H9 (cell line): ENCODE measurements at regions not wholly inside any gene's neighbourhood (a gene's known extent, or its start where the extent isn't known, plus 50 kb on each side); places are given as distances from the start of the nearest gene placed in this dataset.

Experiments
- DNase-seq: peaks from one replicate; pipeline ENCODE4 v3.0.0-alpha.2; 2017
- H2AFZ ChIP-seq: one replicate; pipeline ENCODE4 v1.6.1; 2013; ENCODE audit warnings: mild to moderate bottlenecking, low read length, control low read depth, moderate library complexity
- H2AK5ac ChIP-seq: 2 replicates; pipeline ENCODE4 v1.6.1; 2013; ENCODE audit warnings: low read length, control low read depth, mixed read lengths; ENCODE audit not compliant: insufficient read length
- H2BK120ac ChIP-seq: one replicate; pipeline ENCODE4 v1.6.1; 2013; ENCODE audit warnings: low read depth, mild to moderate bottlenecking, low read length, control low read depth, inconsistent platforms; ENCODE audit not compliant: poor library complexity, severe bottlenecking
- H2BK12ac ChIP-seq: 2 replicates; pipeline ENCODE4 v1.6.1; 2013; ENCODE audit warnings: low read length, control low read depth, mixed read lengths, low read depth; ENCODE audit not compliant: insufficient read length
- H2BK15ac ChIP-seq: 2 replicates; pipeline ENCODE4 v1.6.1; 2013; ENCODE audit warnings: low read depth, low read length, control low read depth
- H2BK20ac ChIP-seq: one replicate; pipeline ENCODE4 v1.6.1; 2013; ENCODE audit warnings: low read depth, mild to moderate bottlenecking, low read length, control low read depth, inconsistent platforms; ENCODE audit not compliant: poor library complexity, severe bottlenecking
- H2BK5ac ChIP-seq: 2 replicates; pipeline ENCODE4 v1.6.1; 2013; ENCODE audit warnings: low read length, control low read depth, mixed read lengths; ENCODE audit not compliant: insufficient read length
- H3K14ac ChIP-seq: 2 replicates; pipeline ENCODE4 v1.6.1; 2013; ENCODE audit warnings: low read length, control low read depth; ENCODE audit not compliant: insufficient read depth
- H3K18ac ChIP-seq: 2 replicates; pipeline ENCODE4 v1.6.1; 2013; ENCODE audit warnings: low read depth, mild to moderate bottlenecking, mixed read lengths, low read length, control low read depth; ENCODE audit not compliant: insufficient read length
- H3K23ac ChIP-seq: 2 replicates; pipeline ENCODE4 v1.6.1; 2013; ENCODE audit warnings: low read length, control low read depth, mixed read lengths, low read depth; ENCODE audit not compliant: insufficient read length
- H3K23me2 ChIP-seq: 2 replicates; pipeline ENCODE4 v1.6.1; 2013; ENCODE audit warnings: low read depth, mild to moderate bottlenecking, mixed read lengths, low read length, control low read depth; ENCODE audit not compliant: insufficient read length, poor library complexity, severe bottlenecking
- H3K27ac ChIP-seq: 2 replicates; pipeline ENCODE4 v1.5.1; 2013; ENCODE audit warnings: low read length, control low read depth, mixed read lengths, low read depth; ENCODE audit not compliant: insufficient read length
- H3K27me3 ChIP-seq: 2 replicates; pipeline ENCODE4 v1.6.1; 2013; ENCODE audit warnings: low read length, control low read depth, inconsistent platforms; ENCODE audit not compliant: insufficient read depth
- H3K4ac ChIP-seq: 2 replicates; pipeline ENCODE4 v1.6.1; 2013; ENCODE audit warnings: low read depth, mild to moderate bottlenecking, control low read depth, inconsistent platforms, low read length, moderate library complexity
- H3K4me1 ChIP-seq: 2 replicates; pipeline ENCODE4 v1.6.1; 2013; ENCODE audit warnings: low read length, control low read depth, inconsistent platforms; ENCODE audit not compliant: insufficient read depth
- H3K4me2 ChIP-seq: 2 replicates; pipeline ENCODE4 v1.6.1; 2013; ENCODE audit warnings: low read length, control low read depth, mixed read lengths; ENCODE audit not compliant: insufficient read length, insufficient read depth
- H3K56ac ChIP-seq: 2 replicates; pipeline ENCODE4 v1.6.1; 2013; ENCODE audit warnings: low read depth, mild to moderate bottlenecking, mixed read lengths, low read length, control low read depth; ENCODE audit not compliant: insufficient read length
- H3K79me1 ChIP-seq: 2 replicates; pipeline ENCODE4 v1.6.1; 2013; ENCODE audit warnings: low read depth, mild to moderate bottlenecking, moderate library complexity, low read length, control low read depth, inconsistent platforms; ENCODE audit not compliant: insufficient read depth, poor library complexity, severe bottlenecking
- H3K79me2 ChIP-seq: 2 replicates; pipeline ENCODE4 v1.6.1; 2013; ENCODE audit warnings: low read length, control low read depth, inconsistent platforms; ENCODE audit not compliant: insufficient read depth
- H3K9ac ChIP-seq: 2 replicates; pipeline ENCODE4 v1.6.1; 2013; ENCODE audit warnings: low read length, control low read depth, mixed read lengths; ENCODE audit not compliant: insufficient read length; ENCODE audit errors: extremely low read depth
- H3K9me3 ChIP-seq: one replicate; pipeline ENCODE4 v1.6.1; 2013; ENCODE audit warnings: low read depth, low read length, inconsistent platforms; ENCODE audit not compliant: control insufficient read depth
- H3T11ph ChIP-seq: one replicate; pipeline ENCODE4 v1.6.1; 2013; ENCODE audit warnings: mild to moderate bottlenecking, low read length, control low read depth, inconsistent platforms
- H4K20me1 ChIP-seq: one replicate; pipeline ENCODE4 v1.6.1; 2013; ENCODE audit not compliant: control insufficient read depth, insufficient read length, insufficient read depth
- H4K5ac ChIP-seq: 2 replicates; pipeline ENCODE4 v1.6.1; 2013; ENCODE audit warnings: low read depth, mild to moderate bottlenecking, mixed read lengths, low read length, control low read depth; ENCODE audit not compliant: insufficient read length
- H4K8ac ChIP-seq: replicated peaks from 2 replicates; pipeline ENCODE4 v1.6.1; 2013; ENCODE audit warnings: low read length, control low read depth, mixed read lengths, low read depth; ENCODE audit not compliant: insufficient read length
- H4K91ac ChIP-seq: 2 replicates; pipeline ENCODE4 v1.6.1; 2013; ENCODE audit warnings: low read depth, mild to moderate bottlenecking, moderate library complexity, mixed read lengths, low read length, control low read depth; ENCODE audit not compliant: insufficient read length
- H3K27ac Mint-ChIP-seq, 3 experiments: 2 replicates in 2 of 3; 3 replicates in 1 of 3; pipeline ENCODE4 v1.8.0; 2020 to 2021; ENCODE audit warnings: mixed read lengths in 3 of 3, mild to moderate bottlenecking in 1 of 3, moderate library complexity in 1 of 3
- H3K27me3 Mint-ChIP-seq: 2 replicates; pipeline ENCODE4 v1.8.0; 2021; ENCODE audit warnings: low read depth, mild to moderate bottlenecking, moderate library complexity, mixed read lengths
- H3K36me3 Mint-ChIP-seq, 3 experiments: 2 replicates in 2 of 3; 3 replicates in 1 of 3; pipeline ENCODE4 v1.8.0; 2020 to 2021; ENCODE audit warnings: low read depth in 3 of 3, mixed read lengths in 3 of 3; ENCODE audit not compliant: insufficient read depth in 1 of 3
- H3K4me1 Mint-ChIP-seq, 2 experiments: 2 replicates each; pipeline ENCODE4 v1.8.0; 2020; ENCODE audit warnings: mixed read lengths in 2 of 2
- H3K4me3 Mint-ChIP-seq, 2 experiments: 2 replicates in 1 of 2; 3 replicates in 1 of 2; pipeline ENCODE4 v1.8.0; 2020 to 2021; ENCODE audit warnings: mild to moderate bottlenecking in 2 of 2, mixed read lengths in 2 of 2, moderate library complexity in 1 of 2
- H3K9me3 Mint-ChIP-seq, 2 experiments: 2 replicates in 1 of 2; 3 replicates in 1 of 2; pipeline ENCODE4 v1.8.0; 2020; ENCODE audit warnings: mild to moderate bottlenecking in 2 of 2, mixed read lengths in 2 of 2, moderate library complexity in 1 of 2
- CTCF ChIP-seq: fragments of 200-600 bp; sonication (generic); conservative IDR thresholded peaks from 3 replicates; pipeline ENCODE4 v1.8.0; 2021; ENCODE audit warnings: antibody characterized with exemption, mild to moderate bottlenecking
- WGBS: extraction: QIAGEN DNeasy Blood & Tissue Kit; methylation state at CpG from one replicate; pipeline ENCODE4 v1.1.7; 2013; ENCODE audit warnings: missing lambda C conversion rate, low lambda C conversion rate, mixed read lengths; ENCODE audit not compliant: insufficient read length; ENCODE audit errors: extremely low coverage; 5-methylcytosine and 5-hydroxymethylcytosine counted together

GRCh38 chr15:69926006-69926405 is 171.7 kb downstream of the TLE3 start:
- Histone ChIP-seq H3K18ac (no peak overlapping the region), H3K27ac (no peak overlapping the region), H3K9ac (no peak overlapping the region), H3K14ac (no peak overlapping the region), H3K27me3 (no peaks in the 10 kb centered on the region), H3K4me2 (no peak overlapping the region), H2BK12ac (no peak overlapping the region), H3T11ph (no peak overlapping the region), H2BK15ac (no peak overlapping the region), H3K4ac (no peak overlapping the region), H3K4me1 (no peaks in the 10 kb centered on the region), H2AK5ac (no peak overlapping the region), H3K56ac (no peak overlapping the region), H2BK5ac (no peak overlapping the region), H2AFZ (no peak overlapping the region), H3K23me2 (no peaks in the 10 kb centered on the region), H3K23ac (no peak overlapping the region), H3K79me2 (no peaks in the 10 kb centered on the region), H3K79me1 (no peaks in the 10 kb centered on the region), H3K9me3 (peaks cover 7% of the 10 kb centered on the region), H4K5ac (no peak overlapping the region), H2BK120ac (no peak overlapping the region), H4K91ac (no peak overlapping the region), H2BK20ac (no peak overlapping the region), H4K20me1 (no peaks in the 10 kb centered on the region), H4K8ac (no peak overlapping the region)
- no peak for TF ChIP-seq CTCF
- peaks cover 2% of the 10 kb centered on the region for H3K27me3 Mint-ChIP-seq
- WGBS, result no CpG with 5 or more reads among the region's 1 CpG
- peaks cover 12 to 14% of the 10 kb centered on the region in 2 experiments for H3K4me1 Mint-ChIP-seq
- peaks cover 27 to 35% of the 10 kb centered on the region in 2 experiments for H3K9me3 Mint-ChIP-seq
- peak; percentile 2 for DNase-seq
- no peak overlapping the region for H3K4me3 Mint-ChIP-seq
- H3K36me3 Mint-ChIP-seq, result peaks cover 14 to 33% (median 20%) of the 10 kb centered on the region in 3 experiments
- H3K27ac Mint-ChIP-seq, result no peak overlapping the region
